Fibroblast of villous mesenchyme (primary cell): ENCODE measurements at regions not wholly inside any gene's neighbourhood (a gene's known extent, or its start where the extent isn't known, plus 50 kb on each side); places are given as distances from the start of the nearest gene placed in this dataset.

ENCODE experiments used
- DNase-seq: peaks from one replicate; pipeline ENCODE4 v3.0.0-alpha.2; 2010; ENCODE audit warnings: low read depth
- H3K4me3 ChIP-seq: 2 replicates; pipeline ENCODE4 v1.5.1; 2011; ENCODE audit warnings: low read depth, mild to moderate bottlenecking, low read length
- CTCF ChIP-seq: IDR thresholded peaks from 2 replicates; pipeline ENCODE4 v1.5.1; 2012; ENCODE audit warnings: low read depth, mild to moderate bottlenecking, low read length; ENCODE audit not compliant: insufficient read depth

GRCh38 chr5:112064271-112064701 lies 307.3 kb upstream of the NREP start:
- no peak overlapping the region for H3K4me3 ChIP-seq
- TF ChIP-seq CTCF, result no peak
- no peak for DNase-seq

GRCh38 chr5:112063856-112064255 lies 306.9 kb upstream of the NREP start:
- no peak for TF ChIP-seq CTCF
- no peak for DNase-seq
- no peak overlapping the region for H3K4me3 ChIP-seq

GRCh38 chr5:112063191-112063590 lies 306.2 kb upstream of the NREP start:
- TF ChIP-seq CTCF, result no peak
- DNase-seq, result no peak
- no peak overlapping the region for H3K4me3 ChIP-seq

GRCh38 chr5:112062181-112062580 lies 305.2 kb upstream of the NREP start:
- H3K4me3 ChIP-seq, result no peak overlapping the region
- no peak for DNase-seq
- no peak for TF ChIP-seq CTCF

- peak; percentile 5 for DNase-seq
- TF ChIP-seq CTCF, result no peak
- H3K4me3 ChIP-seq, result no peak overlapping the region
These were observed 304.7 kb upstream of the NREP start for GRCh38 chr5:112061666-112062065.

- TF ChIP-seq CTCF, result no peak
- peak; percentile 7 for DNase-seq
- H3K4me3 ChIP-seq, result no peak overlapping the region
These were observed 302.7 kb upstream of the NREP start for GRCh38 chr5:112059579-112060135.

GRCh38 chr5:112049738-112050137 lies 292.7 kb upstream of the NREP start:
- TF ChIP-seq CTCF, result no peak
- DNase-seq, result no peak
- no peak overlapping the region for H3K4me3 ChIP-seq
